Uterus (tissue), 3 donors: ENCODE measurements at regions not wholly inside any gene's neighbourhood (a gene's known extent, or its start where the extent isn't known, plus 50 kb on each side); places are given as distances from the start of the nearest gene placed in this dataset.

ENCODE experiments used
- DNase-seq, 2 donors: peaks; one replicate each; pipeline ENCODE4 v3.0.0-alpha.2; 2019 to 2020
- H3K27ac ChIP-seq, 2 donors: fragments of 200-600 bp; sonication (generic); 1 replicate in 1 of 2; 2 replicates in 1 of 2; pipeline ENCODE4 v1.5.1; 2016 to 2018
- H3K27me3 ChIP-seq, 2 donors: fragments of 200-600 bp; sonication (generic); one replicate each; pipeline ENCODE4 v1.5.1; 2018 to 2019; ENCODE audit warnings: control low read depth in 1 of 2
- H3K36me3 ChIP-seq, 2 donors: fragments of 200-600 bp; sonication (generic); one replicate each; pipeline ENCODE4 v1.5.1; 2019; ENCODE audit warnings: control low read depth in 1 of 2
- H3K4me1 ChIP-seq, 2 donors: fragments of 200-600 bp; sonication (generic); one replicate each; pipeline ENCODE4 v1.5.1; 2018 to 2019; ENCODE audit warnings: control low read depth in 1 of 2
- H3K4me3 ChIP-seq, 2 donors: fragments of 200-600 bp; sonication (generic); 1 replicate in 1 of 2; 2 replicates in 1 of 2; pipeline ENCODE4 v1.5.1; 2018 to 2019; ENCODE audit warnings: mild to moderate bottlenecking in 1 of 2
- H3K9me3 ChIP-seq, 2 donors: fragments of 200-600 bp; sonication (generic); one replicate each; pipeline ENCODE4 v1.5.1; 2019; ENCODE audit warnings: control low read depth in 1 of 2
- POLR2A ChIP-seq, 2 donors: fragments of 450-650 bp; IDR thresholded peaks; one replicate each; pipeline ENCODE4 v1.6.1; 2016; ENCODE audit warnings: antibody characterized with exemption in 2 of 2, mild to moderate bottlenecking in 1 of 2, moderate library complexity in 1 of 2
- intact Hi-C: fragments of 100-400 bp; cut with DNase I; formaldehyde crosslinking; loops from one replicate; pipeline ENCODE4 v1.15.1; 2023; ENCODE audit warnings: low total_unique reads
- TF ChIP-seq, protein P1 (sequence below), 4 experiments: fragments of 200-600 bp in 2 of 4; fragments of 450-650 bp in 2 of 4; sonication (generic) in 2 of 4; IDR thresholded peaks; one replicate each; pipeline ENCODE4 v1.5.1; 2016 to 2019; ENCODE audit warnings: antibody characterized with exemption in 4 of 4, mild to moderate bottlenecking in 2 of 4, moderate library complexity in 1 of 4
- donor health status: DM: yes; HTN: yes; CAD: no.

DNA sequence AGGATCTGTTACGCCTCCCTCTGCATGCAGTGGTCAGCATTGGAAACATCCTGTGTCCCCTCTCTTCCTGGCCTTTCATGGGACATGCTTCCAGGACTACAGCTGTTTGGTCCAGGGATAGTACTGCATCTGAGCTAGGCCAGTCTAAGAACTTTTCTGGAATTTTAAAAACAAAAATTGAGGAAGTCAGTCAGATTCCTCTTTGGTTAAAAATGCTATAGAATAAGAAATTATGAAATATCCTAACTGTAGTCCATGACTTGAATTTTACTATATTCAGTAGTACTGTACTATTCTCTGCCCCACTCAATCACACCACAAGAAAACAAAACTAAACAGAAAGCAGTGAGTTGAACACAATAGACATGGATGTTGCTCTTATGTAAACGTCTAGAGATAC, 201.0 kb upstream of the CADM1 start:
- TF ChIP-seq, protein P1, sequence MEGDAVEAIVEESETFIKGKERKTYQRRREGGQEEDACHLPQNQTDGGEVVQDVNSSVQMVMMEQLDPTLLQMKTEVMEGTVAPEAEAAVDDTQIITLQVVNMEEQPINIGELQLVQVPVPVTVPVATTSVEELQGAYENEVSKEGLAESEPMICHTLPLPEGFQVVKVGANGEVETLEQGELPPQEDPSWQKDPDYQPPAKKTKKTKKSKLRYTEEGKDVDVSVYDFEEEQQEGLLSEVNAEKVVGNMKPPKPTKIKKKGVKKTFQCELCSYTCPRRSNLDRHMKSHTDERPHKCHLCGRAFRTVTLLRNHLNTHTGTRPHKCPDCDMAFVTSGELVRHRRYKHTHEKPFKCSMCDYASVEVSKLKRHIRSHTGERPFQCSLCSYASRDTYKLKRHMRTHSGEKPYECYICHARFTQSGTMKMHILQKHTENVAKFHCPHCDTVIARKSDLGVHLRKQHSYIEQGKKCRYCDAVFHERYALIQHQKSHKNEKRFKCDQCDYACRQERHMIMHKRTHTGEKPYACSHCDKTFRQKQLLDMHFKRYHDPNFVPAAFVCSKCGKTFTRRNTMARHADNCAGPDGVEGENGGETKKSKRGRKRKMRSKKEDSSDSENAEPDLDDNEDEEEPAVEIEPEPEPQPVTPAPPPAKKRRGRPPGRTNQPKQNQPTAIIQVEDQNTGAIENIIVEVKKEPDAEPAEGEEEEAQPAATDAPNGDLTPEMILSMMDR (IDR thresholded peaks at IDR 0.05): no peak
- TF ChIP-seq POLR2A (IDR thresholded peaks at IDR 0.05): no peak
- H3K9me3 ChIP-seq: no peaks in the 10 kb centered on the region
- H3K4me3 ChIP-seq: no peak overlapping the region
- no peaks in the 10 kb centered on the region for H3K36me3 ChIP-seq
- intact Hi-C loops: no loop called here
- no peak overlapping the region for H3K27ac ChIP-seq
- H3K27me3 ChIP-seq: no peaks in the 10 kb centered on the region
- no peak for DNase-seq
- H3K4me1 ChIP-seq: no peaks in the 10 kb centered on the region

DNA sequence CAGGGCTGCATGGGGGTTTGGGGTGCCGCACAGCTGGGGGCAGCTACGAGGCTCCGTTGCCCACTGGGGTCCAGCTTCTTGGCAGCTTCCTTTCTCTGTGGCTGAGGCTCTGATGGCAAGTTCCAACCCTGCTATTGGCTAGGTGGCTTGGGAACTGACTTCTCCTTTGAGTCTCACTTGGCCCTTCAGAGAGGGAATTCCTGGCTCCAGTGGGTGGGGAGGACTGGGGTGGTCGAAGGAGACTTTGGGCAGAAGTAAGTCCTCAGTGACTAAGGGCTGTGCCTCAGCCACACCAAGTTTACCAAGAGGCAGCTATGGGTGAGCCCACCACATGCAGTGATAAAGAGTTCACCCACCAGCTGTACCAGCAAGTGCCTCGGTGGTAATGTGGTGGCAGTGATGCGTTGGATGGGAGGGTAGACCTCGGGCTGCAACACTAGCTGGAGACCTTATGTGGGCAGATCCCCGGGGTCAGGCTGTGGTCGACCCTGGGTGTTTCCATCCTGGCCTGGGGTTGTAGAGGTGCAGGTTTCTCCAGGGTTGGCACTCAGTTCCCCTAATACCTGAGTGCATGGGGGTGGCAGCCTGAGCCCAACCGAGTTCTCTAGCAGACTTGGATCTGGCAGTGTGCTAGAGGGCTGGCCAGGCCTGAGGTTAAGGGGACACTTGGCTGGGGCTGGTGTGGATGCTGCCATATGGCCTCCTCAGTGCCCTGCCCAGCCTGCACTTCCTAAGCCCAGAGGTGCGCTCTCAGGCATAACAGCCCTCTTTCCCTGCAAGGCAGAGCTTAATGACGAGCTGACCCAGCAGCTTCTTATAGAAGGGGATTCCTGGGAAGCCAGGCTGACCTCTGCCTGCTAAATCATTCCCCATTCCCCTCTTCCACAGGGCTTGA, 197.0 kb upstream of the CADM1 start:
- Histone ChIP-seq H3K27ac (no peak overlapping the region), H3K36me3 (no peaks in the 10 kb centered on the region), H3K27me3 (no peaks in the 10 kb centered on the region), H3K4me3 (no peak overlapping the region), H3K9me3 (no peaks in the 10 kb centered on the region), H3K4me1 (no peaks in the 10 kb centered on the region)
- DNase-seq: no peak
- TF ChIP-seq POLR2A (IDR thresholded peaks at IDR 0.05): no peak
- TF ChIP-seq, protein P1 (IDR thresholded peaks at IDR 0.05): no peak
- intact Hi-C loops: no loop called here

GRCh38 chr11:115700496-115700895, 196.3 kb upstream of the CADM1 start:
- Histone ChIP-seq H3K4me1 (no peaks in the 10 kb centered on the region), H3K9me3 (no peaks in the 10 kb centered on the region), H3K36me3 (no peaks in the 10 kb centered on the region), H3K27ac (no peak overlapping the region), H3K4me3 (no peak overlapping the region), H3K27me3 (no peaks in the 10 kb centered on the region)
- DNase-seq: no peak
- TF ChIP-seq, protein P1 (IDR thresholded peaks at IDR 0.05): no peak
- no peak for TF ChIP-seq POLR2A (IDR thresholded peaks at IDR 0.05)
- intact Hi-C loops: no loop called here

- Histone ChIP-seq H3K27me3 (no peaks in the 10 kb centered on the region), H3K9me3 (no peaks in the 10 kb centered on the region), H3K27ac (no peak overlapping the region), H3K36me3 (no peaks in the 10 kb centered on the region), H3K4me3 (no peak overlapping the region), H3K4me1 (no peaks in the 10 kb centered on the region)
- intact Hi-C loops: no loop called here
- DNase-seq: no peak
- TF ChIP-seq, protein P1 (IDR thresholded peaks at IDR 0.05): no peak
- TF ChIP-seq POLR2A (IDR thresholded peaks at IDR 0.05): no peak
Observed at GRCh38 chr11:115699733-115700132, 195.5 kb upstream of the CADM1 start.

- no peak overlapping the region for H3K27ac ChIP-seq
- intact Hi-C loops: no loop called here
- TF ChIP-seq, protein P1 (IDR thresholded peaks at IDR 0.05): no peak
- TF ChIP-seq POLR2A (IDR thresholded peaks at IDR 0.05): no peak
Observed at GRCh38 chr11:115699326-115699725, 195.1 kb upstream of the CADM1 start.

More at GRCh38 chr11:115699326-115699725, 195.1 kb upstream of the CADM1 start:
- no peak for DNase-seq
- Histone ChIP-seq H3K4me3 (no peak overlapping the region), H3K36me3 (no peaks in the 10 kb centered on the region), H3K9me3 (no peaks in the 10 kb centered on the region), H3K27me3 (no peaks in the 10 kb centered on the region), H3K4me1 (no peaks in the 10 kb centered on the region)
